DOHH2 (cell line): ENCODE measurements at regions not wholly inside any gene's neighbourhood (a gene's known extent, or its start where the extent isn't known, plus 50 kb on each side); places are given as distances from the start of the nearest gene placed in this dataset.

Experiments
- CTCF ChIP-seq: fragments of 200-600 bp; sonication (generic); IDR thresholded peaks from one replicate; pipeline ENCODE4 v1.5.1; 2014; ENCODE audit warnings: antibody characterized with exemption, mild to moderate bottlenecking, low read depth, low read length; ENCODE audit not compliant: poor library complexity, severe bottlenecking
- EZH2phosphoT487 ChIP-seq: fragments of 200-600 bp; sonication (generic); IDR thresholded peaks from 2 replicates; pipeline ENCODE4 v1.6.1; 2017; ENCODE audit warnings: borderline replicate concordance, mild to moderate bottlenecking, antibody characterized with exemption, low read length, moderate library complexity, mixed read lengths

DNA sequence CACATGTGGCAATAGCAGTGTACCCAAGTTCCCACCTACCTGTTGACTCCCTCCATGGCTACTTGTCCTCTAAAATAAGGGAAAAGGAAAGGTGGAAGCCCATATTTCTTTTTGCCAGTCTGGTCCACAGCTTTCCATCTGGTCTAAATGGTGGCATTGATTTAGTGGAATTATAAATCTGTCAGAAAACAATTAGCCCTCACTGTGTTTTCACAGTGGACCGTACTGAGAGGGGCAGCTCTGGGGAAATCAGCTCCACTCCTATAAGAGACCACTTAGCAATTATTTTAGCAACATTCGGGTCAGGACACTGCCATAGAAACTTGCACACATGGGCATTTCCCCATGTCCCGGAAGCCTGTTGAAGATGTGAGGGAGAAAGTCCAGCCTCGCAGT, 653.4 kb upstream of the MARCKS start:
- TF ChIP-seq CTCF = no peak
- no peak for TF ChIP-seq EZH2phosphoT487
